Stimulated activated CD8-positive, alpha-beta memory T cell treated with anti-CD3 and anti-CD28 coated beads, Interleukin-7, amount 100 ng/mL, for 1 hour (primary cell): ENCODE measurements at regions not wholly inside any gene's neighbourhood (a gene's known extent, or its start where the extent isn't known, plus 50 kb on each side); places are given as distances from the start of the nearest gene placed in this dataset.

Source experiments
- DNase-seq, 2 donors: peaks; one replicate each; pipeline ENCODE4 v3.0.0-alpha.2; 2020; ENCODE audit warnings: low read depth in 2 of 2

DNA sequence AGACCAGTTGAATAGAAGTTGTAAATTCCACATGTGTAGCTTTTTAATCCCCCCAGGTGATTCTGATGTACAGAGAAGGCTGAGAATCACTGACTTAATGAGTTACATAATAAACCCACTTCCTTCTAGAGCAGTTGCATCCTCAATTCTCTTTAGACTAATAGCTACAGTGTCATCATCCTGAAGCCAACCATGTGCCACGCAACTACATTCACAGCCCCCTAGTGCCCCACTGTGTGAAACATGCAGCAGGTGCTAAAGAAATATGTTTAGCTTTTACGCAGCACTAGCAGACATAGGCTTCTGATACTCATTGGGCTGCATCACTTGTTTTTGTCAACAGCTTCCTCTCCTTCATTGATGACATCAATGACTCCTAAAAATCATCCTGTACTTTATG is 1168.3 kb downstream of the BCL11B start:
- no peak for DNase-seq

DNA sequence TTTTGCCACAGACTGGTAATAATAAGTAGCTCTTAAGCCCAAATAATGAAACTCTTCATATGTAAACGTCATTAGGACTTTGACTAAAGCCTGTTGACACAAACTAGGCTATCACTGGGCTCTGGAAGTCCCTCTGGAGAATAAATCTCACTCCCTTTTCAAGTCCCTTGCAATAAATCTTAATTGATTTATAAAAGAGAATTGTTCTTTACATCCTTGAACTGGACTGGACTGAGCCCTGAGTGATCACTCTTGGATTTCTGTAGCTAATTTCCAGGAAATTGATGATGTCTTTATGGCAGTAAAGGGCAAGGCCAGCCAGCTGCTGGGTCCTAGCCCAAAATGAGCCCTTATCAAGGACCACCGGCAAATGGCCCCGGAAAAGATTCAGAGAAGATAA is 1162.7 kb downstream of the BCL11B start:
- DNase-seq, result no peak

DNA sequence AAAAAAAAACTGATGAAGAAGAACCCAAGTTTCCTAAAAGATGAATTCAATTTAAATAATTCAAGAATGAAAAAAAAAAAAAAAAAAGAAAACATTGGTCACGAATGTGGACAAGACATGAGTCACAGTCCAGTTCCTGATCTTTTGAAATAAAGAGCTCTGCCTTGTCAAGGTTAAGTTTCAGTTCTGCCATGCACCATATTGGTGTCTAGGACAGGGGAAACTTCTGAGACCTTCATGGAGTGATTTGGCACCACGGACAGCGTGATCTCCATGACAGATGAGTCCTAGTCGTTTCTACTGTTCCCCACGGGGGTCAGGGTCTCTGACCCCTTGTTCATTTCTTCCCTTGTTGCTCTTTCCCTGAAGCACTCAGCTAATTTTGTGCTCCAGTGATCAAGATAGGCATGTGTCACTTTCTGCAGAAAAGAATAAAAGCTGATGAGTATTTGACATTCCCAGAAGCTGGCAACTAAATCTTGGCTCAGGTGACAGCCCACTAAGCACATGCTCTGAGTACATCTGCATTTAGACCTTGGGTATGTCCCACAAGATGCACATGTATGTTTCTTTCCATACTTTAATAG is 1159.7 kb downstream of the BCL11B start:
- DNase-seq, result no peak

- no peak for DNase-seq
Observed at GRCh38 chr14:98114122-98114895, 1157.7 kb downstream of the BCL11B start.

- DNase-seq, result no peak
Observed at GRCh38 chr14:98114946-98115345, 1157.1 kb downstream of the BCL11B start.

DNA sequence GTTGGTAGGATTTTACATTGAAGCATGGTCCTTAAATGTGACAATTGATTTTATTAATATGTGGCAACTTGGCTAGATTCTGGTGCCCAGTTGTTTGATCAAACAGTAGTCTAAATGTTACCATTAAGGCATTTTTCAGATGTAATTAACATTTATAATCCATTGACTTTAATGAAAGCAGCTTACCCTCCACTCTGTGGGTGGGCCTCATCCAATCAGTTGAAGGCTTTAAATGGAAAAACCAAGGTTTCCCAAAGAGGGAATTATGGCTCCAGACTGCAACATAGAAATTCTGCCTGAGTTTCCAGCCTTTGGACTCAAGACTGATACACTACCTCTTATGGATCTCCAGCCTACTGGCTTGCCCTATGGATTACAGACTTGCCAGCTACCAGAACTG is 1153.2 kb downstream of the BCL11B start:
- DNase-seq, result no peak

DNA sequence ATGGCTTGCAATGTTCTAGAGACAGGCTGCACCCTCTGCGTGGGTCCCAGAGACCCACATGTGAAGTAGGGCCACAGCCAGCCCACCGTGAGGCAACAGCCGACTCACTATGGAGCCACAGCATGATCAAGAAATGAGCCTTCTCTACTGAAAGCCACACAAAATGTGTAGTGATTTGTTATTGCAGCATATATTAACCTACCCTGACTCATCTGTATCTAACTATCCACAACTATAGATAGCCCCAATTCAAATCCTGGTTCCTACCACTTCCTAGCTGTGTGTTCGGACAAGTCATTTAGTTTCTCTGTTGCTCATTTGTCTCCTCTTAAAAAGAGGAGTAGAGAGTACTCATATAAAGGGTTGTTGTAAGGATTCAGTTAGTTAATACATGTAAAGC is 1152.3 kb downstream of the BCL11B start:
- DNase-seq, result no peak

DNA sequence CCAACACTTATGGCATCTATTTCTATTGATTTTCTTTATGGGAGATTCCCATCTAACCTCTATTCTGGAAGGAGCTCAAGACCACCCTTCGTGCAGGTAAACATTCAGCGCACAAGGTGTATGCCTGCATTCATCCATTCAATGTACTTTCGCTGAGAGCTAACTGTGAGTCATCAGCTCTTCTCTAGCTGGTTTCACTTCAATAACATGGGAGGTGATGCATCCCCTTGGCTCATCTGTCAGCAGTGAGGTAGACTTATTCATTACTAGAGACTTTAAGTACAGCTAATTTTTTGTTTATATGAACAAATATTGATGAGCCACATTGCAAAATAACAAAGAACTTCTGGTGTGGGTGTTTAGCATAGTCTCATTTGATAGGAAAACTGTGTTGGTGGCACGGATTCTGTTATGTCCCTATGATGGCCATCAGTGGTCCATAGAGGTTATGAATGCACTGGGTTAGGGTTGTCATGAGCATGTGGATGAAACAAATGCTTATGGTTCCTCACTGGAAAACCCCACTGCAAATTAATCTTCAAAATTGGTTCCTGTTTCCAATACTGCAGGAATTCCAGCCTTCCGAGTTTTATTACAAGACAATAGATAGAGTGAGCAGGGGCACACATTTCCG is 1151.0 kb downstream of the BCL11B start:
- no peak for DNase-seq

- DNase-seq, result no peak
Observed at GRCh38 chr14:98122527-98122926, 1149.5 kb downstream of the BCL11B start.

- DNase-seq, result no peak
Observed at GRCh38 chr14:98130691-98131090, 1141.3 kb downstream of the BCL11B start.

DNA sequence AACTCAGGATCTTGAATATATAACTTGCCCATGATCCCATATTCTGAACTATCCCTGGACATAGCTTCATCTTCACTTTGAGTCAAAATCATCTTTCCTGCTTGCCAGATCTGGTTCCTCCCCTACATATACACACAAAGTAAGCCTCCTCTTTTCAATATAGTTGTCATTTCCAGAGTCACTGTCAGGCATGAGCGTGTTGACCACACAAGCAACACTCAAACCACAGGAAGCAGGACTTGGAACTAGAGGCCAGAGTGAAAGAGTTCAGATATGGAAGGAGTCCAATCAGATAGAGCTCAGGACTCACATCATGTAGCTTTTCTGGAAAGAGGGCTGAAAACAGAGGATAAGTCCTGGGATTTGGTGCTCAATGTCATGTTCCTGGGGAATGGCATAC is 1140.6 kb downstream of the BCL11B start:
- no peak for DNase-seq

DNA sequence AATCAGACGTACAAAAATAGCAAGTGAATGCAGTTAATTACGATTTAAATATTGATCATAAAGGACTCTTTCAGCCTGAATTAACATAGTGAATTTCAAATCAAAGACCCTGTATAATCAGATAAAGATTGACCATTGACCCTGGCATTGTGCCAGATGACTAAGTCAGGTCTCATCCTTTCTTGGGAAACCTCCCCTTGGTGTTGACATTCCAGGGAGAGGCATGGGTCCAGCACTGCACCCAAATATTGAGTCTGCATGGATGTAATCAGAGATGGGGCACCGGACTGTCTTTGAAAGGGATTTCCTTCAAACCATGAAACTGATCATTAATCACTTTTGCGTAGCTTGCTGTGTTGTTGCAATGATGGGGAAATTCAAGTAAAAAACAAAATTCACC is 1138.2 kb downstream of the BCL11B start:
- no peak for DNase-seq

- DNase-seq, result peak in 1 of 2 donors; percentile 13
Observed at GRCh38 chr14:98136012-98136789, 1135.8 kb downstream of the BCL11B start.

DNA sequence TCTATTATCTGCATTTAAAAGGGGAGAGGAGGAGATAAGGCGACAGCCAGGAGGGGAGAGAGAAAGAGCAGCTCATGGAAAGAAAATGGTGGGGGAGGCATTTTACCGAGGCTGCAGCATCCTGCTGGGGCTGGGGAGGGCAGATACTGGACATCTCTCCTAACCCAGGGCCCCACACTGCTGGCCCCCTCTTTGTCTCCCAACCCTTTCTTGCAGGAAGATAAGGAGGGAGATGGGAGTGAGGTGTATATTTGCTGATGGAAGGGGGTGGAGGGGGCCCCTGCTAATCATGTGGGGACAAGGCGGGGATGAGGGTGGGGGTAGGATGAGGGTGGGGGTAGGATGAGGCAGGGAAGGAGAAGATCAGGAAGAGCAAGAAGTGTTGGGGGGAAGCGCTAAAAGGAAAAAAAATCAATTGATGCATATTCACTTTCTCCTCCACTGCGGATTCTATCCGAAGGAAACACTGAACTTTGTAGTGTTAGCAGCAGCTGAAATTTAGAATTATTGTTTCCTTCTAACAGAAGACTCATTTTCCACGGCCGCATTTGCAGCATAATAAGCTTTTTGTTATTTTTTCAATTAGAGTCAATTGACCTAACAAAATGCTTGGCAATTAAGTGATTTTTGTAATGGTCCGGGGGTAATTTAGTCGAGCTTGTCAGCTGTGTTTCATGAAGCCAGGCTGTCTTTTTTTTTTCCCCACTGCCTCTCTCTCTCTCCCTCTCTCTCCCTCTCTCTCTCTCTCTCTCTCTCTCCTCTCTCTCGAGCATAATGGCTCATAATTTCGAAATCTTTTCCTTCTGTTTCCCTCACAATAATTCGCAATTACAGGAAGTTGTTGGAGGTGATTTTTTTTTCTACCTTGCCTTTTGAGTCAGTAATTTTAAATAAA is 1134.6 kb downstream of the BCL11B start:
- DNase-seq, result no peak

GRCh38 chr14:98138666-98139065 is 1133.3 kb downstream of the BCL11B start:
- peak; percentile 36 to 46 for DNase-seq

- no peak for DNase-seq
Observed at GRCh38 chr14:98140862-98141530, 1131.0 kb downstream of the BCL11B start.

DNA sequence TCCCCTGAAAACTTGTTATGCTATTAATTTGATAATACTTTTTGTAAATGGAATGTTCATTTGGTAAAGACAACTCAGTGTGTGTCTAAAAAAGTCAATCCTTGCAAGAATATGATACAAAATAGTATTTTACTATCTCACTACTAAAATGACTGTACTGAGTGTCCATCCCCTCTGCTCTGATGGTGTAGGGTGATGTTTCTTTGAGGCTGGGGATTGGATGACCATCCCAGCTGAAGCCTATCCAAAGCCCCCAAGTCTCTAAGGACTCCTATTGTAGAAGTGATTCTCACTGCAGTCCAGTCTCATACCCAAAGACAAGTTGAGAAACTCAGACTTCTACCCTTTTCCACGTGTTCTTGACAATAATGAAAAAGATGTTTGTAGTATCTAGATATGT is 1128.4 kb downstream of the BCL11B start:
- DNase-seq, result no peak

DNA sequence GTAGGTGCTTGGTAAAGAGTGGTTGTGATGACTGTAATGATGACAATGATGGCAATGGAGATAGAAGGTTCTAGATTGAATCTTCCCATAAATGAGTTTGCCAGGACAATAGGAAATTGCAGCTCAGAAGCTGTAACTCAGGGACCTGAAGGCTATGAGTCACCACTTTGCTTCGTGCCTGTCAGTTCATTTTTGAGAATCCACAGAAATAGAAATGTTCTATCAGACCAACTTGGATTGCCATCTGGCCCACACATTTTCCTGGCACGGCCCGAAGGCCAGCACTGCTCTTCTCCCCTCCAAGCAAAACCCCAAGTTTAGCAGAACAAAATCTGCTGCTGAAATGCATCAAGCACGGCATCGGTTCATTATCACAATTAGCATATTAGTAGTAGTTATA is 1127.0 kb downstream of the BCL11B start:
- no peak for DNase-seq

- DNase-seq, result no peak
Observed at GRCh38 chr14:98146416-98146815, 1125.6 kb downstream of the BCL11B start.

DNA sequence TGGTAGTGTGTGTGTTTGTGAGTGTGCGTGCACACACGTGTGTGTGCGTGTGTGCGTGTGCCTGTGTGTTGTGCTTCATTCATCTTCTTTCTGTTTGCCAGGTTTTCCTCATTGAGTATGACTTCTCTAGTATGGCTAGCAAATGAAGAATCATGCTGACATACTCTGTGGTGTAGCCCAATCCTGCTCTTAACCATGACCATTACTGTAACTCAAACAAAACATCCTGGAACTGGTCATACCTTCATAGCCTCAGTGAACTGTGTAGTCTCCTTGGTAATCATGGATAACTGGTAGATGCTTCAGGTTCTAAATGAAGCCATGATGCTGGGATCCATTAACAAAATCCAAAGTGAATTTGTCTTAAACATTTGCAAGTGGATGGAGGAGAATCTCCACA is 1117.7 kb downstream of the BCL11B start:
- DNase-seq, result no peak

- DNase-seq, result no peak
Observed at GRCh38 chr14:98156411-98156810, 1115.6 kb downstream of the BCL11B start.
